ENCODE measurements at regions not wholly inside any gene's neighbourhood (a gene's known extent, or its start where the extent isn't known, plus 50 kb on each side); places are given as distances from the start of the nearest gene placed in this dataset.

DNA sequence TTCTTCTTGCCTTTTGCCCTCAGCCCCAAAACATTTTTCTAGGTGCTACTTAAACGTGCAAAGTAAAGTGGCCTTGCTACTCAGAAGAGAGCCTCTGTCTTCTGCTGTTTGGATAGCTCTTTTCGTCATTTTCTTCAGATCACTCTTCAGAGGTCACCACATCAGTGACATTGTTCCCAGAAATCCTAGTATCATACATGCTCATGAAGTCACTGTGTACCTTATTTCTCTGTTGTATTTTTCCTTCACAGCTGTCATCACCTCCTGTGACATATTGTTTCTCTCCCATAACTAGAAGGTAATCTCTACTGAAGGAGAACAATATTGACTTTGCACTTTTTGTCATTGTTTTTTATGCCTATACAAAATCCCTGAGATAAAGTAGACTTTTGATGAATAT is 237.0 kb upstream of the CDH18 start:
- intact Hi-C loops (cut with DNase I) = no loop called here
- Histone ChIP-seq H3K9me3 (no peaks in the 10 kb centered on the region), H3K27me3 (ENCODE audit: low read depth) (no peaks in the 10 kb centered on the region), H3K4me1 (no peaks in the 10 kb centered on the region), H3K4me3 (no peak overlapping the region), H3K36me3 (no peaks in the 10 kb centered on the region), H3K27ac (no peak overlapping the region)
- ATAC-seq (no peak), DNase-seq (no peak)
- TF ChIP-seq, protein P1, sequence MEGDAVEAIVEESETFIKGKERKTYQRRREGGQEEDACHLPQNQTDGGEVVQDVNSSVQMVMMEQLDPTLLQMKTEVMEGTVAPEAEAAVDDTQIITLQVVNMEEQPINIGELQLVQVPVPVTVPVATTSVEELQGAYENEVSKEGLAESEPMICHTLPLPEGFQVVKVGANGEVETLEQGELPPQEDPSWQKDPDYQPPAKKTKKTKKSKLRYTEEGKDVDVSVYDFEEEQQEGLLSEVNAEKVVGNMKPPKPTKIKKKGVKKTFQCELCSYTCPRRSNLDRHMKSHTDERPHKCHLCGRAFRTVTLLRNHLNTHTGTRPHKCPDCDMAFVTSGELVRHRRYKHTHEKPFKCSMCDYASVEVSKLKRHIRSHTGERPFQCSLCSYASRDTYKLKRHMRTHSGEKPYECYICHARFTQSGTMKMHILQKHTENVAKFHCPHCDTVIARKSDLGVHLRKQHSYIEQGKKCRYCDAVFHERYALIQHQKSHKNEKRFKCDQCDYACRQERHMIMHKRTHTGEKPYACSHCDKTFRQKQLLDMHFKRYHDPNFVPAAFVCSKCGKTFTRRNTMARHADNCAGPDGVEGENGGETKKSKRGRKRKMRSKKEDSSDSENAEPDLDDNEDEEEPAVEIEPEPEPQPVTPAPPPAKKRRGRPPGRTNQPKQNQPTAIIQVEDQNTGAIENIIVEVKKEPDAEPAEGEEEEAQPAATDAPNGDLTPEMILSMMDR (IDR thresholded peaks at IDR 0.05) = no peak

DNA sequence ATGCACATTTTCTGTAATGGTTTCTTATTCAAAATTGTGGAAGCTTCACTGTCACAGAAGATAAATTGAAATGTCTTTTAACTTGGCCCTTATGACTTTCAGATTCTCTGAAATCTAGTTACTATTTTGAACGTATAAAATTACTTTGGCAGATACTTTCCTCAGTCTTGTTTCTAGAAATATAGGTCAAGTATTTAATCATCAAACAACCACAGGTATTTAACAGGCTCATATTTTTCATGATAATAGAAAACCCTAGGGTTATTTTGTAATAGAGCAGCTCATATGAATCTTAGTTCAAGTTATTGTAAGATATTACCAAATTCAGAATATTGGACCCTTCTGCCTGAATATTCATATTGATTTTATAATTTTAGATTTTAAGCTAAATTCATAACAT is 236.0 kb upstream of the CDH18 start:
- intact Hi-C loops (cut with DNase I) = no loop called here
- TF ChIP-seq, protein P1 (IDR thresholded peaks at IDR 0.05) = no peak
- no peak for ATAC-seq
- Histone ChIP-seq H3K4me1 (no peaks in the 10 kb centered on the region), H3K27me3 (ENCODE audit: low read depth) (no peaks in the 10 kb centered on the region), H3K36me3 (no peaks in the 10 kb centered on the region), H3K9me3 (no peaks in the 10 kb centered on the region), H3K27ac (no peak overlapping the region), H3K4me3 (no peak overlapping the region)
- DNase-seq = no peak

DNA sequence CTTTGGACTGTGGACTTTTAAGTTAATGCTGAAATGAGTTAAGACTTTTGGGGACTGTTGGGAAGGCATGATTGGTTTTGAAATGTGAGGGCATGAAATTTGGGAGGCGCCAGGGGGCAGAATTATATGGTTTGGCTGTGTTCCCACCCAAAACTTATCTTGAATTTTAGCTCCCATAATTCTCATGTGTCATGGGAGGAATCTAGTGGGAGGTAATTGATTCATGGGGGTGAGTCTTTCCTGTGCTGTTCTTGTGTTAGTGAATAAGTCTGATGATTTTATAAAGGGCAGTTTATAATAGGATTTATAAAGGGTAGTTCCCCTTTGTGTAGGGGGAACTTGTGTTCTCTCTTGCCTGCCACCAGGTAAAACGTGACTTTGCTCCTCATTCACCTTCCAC is 235.5 kb upstream of the CDH18 start:
- Histone ChIP-seq H3K4me1 (no peaks in the 10 kb centered on the region), H3K4me3 (no peak overlapping the region), H3K27ac (no peak overlapping the region), H3K36me3 (no peaks in the 10 kb centered on the region), H3K27me3 (ENCODE audit: low read depth) (no peaks in the 10 kb centered on the region), H3K9me3 (no peaks in the 10 kb centered on the region)
- intact Hi-C loops (cut with DNase I) = no loop called here
- TF ChIP-seq, protein P1 (IDR thresholded peaks at IDR 0.05) = no peak
- DNase-seq = no peak
- ATAC-seq = no peak

DNA sequence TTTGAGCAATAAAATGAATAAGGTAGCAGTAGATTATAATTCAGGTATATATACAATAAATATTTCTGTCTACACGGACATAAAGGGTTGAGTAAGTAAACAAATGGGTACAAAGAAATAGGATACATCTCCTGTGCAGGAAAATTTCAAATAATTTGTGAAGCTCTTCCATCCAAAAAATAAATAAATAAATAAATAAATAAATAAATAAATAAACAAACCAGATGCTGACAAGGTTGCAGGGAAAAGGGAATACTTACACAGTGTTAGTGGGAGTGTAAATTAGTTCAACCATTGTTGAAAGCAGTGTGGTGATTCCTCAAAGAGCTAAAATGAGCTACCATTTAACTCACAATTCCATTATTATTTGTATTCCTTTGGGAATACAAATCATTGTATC is 227.3 kb upstream of the CDH18 start:
- TF ChIP-seq, protein P1 (IDR thresholded peaks at IDR 0.05) = no peak
- Histone ChIP-seq H3K9me3 (no peaks in the 10 kb centered on the region), H3K27me3 (ENCODE audit: low read depth) (no peaks in the 10 kb centered on the region), H3K27ac (no peak overlapping the region), H3K36me3 (no peaks in the 10 kb centered on the region), H3K4me1 (no peaks in the 10 kb centered on the region), H3K4me3 (no peak overlapping the region)
- DNase-seq = no peak
- intact Hi-C loops (cut with DNase I) = no loop called here
- ATAC-seq = no peak

DNA sequence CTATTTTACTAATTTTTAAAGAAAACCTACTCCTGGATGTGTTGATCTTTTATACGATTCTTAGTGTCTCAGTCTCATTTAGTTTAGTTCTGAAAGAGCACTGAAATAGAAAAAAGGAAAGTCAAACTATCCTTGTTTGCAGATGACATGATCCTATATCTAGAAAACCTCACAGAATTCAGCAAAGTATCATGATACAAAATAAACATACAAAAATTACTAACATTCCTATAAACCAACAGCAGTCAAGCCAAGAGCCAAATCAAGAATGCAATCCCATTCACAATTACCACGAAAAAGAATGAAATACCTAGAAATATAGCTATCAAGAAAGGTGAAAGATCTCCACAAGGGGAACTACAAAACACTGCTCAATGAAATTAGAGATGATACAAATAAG is 225.8 kb upstream of the CDH18 start:
- Histone ChIP-seq H3K27me3 (ENCODE audit: low read depth) (no peaks in the 10 kb centered on the region), H3K27ac (no peak overlapping the region), H3K36me3 (no peaks in the 10 kb centered on the region), H3K4me1 (no peaks in the 10 kb centered on the region), H3K9me3 (no peaks in the 10 kb centered on the region), H3K4me3 (no peak overlapping the region)
- DNase-seq = no peak
- TF ChIP-seq, protein P1 (IDR thresholded peaks at IDR 0.05) = no peak
- intact Hi-C loops (cut with DNase I) = no loop called here
- ATAC-seq = no peak

DNA sequence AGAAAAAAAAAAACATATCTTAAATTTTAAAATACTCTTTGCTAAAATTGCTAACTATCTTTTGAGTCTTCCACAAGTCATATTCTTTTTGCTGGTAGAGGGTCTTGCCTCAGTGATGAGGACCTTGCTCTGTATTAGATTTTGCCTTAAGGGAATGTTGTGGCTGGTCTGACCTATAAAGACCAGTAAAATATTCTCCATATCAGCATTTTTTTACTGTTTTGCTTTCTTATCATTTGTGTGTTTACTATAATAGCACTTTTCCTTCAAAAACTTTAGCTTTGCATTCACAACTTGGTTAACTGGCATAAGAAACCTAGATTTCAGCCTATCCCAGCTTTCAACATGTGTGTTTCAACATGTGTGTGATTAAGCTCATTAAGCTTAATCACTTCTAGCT is 224.7 kb upstream of the CDH18 start:
- Histone ChIP-seq H3K27me3 (ENCODE audit: low read depth) (no peaks in the 10 kb centered on the region), H3K36me3 (no peaks in the 10 kb centered on the region), H3K9me3 (no peaks in the 10 kb centered on the region), H3K4me1 (no peaks in the 10 kb centered on the region), H3K27ac (no peak overlapping the region), H3K4me3 (no peak overlapping the region)
- DNase-seq (no peak), ATAC-seq (no peak)
- TF ChIP-seq, protein P1 (IDR thresholded peaks at IDR 0.05) = no peak
- intact Hi-C loops (cut with DNase I) = no loop called here

Measured in lower lobe of right lung (tissue), 2 donors.